ENCODE measurements at regions not wholly inside any gene's neighbourhood (a gene's known extent, or its start where the extent isn't known, plus 50 kb on each side); places are given as distances from the start of the nearest gene placed in this dataset.

- TF ChIP-seq CTCF (conservative IDR thresholded peaks at IDR 0.05) (no peak), EZH2 (IDR thresholded peaks at IDR 0.05; ENCODE audit: low read depth) (no peak)
Observed at GRCh38 chr1:71345491-71345890, 264.7 kb upstream of the ZRANB2 start.

All from PC-9 (cell line).